CD4-positive, alpha-beta T cell (primary cell): ENCODE measurements at regions not wholly inside any gene's neighbourhood (a gene's known extent, or its start where the extent isn't known, plus 50 kb on each side); places are given as distances from the start of the nearest gene placed in this dataset.

Experiments
- ATAC-seq: fragments of 200-7000 bp; cut with Tn5 transposase; one replicate; pipeline ENCODE4 v1.10.0; 2022; ENCODE audit warnings: mild to moderate bottlenecking; ENCODE audit not compliant: poor library complexity
- CTCF ChIA-PET: fragments of 350-600 bp; sonication (Branson Sonifier 250); formaldehyde crosslinking; loops from one replicate; lab custom pipeline; 2021; ENCODE audit warnings: antibody characterized with exemption, inconsistent platforms; lab: Charles Lee
- POLR2A ChIA-PET: fragments of 350-600 bp; sonication (Branson Sonifier 250); formaldehyde crosslinking; loops from one replicate; lab custom pipeline; 2021; ENCODE audit warnings: antibody characterized with exemption, inconsistent platforms; lab: Charles Lee
- DNase-seq, 14 experiments: peaks; one replicate each; pipeline ENCODE4 v3.0.0-alpha.2; 2013 to 2020; ENCODE audit warnings: mixed read lengths in 2 of 14
- H3K27ac ChIP-seq, 2 donors: one replicate each; pipeline versions ENCODE4 v1.5.1 to v1.7.0; 2013; ENCODE audit warnings: low read length in 2 of 2, low read depth in 1 of 2, mild to moderate bottlenecking in 1 of 2
- H3K27me3 ChIP-seq, 2 experiments: 1 replicate in 1 of 2; 2 replicates in 1 of 2; pipeline versions ENCODE4 v1.6.1 to v1.7.0; 2013; ENCODE audit warnings: low read length in 2 of 2, control low read depth in 1 of 2, mild to moderate bottlenecking in 1 of 2, moderate library complexity in 1 of 2; ENCODE audit not compliant: insufficient read depth in 2 of 2, control insufficient read depth in 1 of 2
- H3K36me3 ChIP-seq: one replicate; pipeline ENCODE4 v1.6.1; 2013; ENCODE audit warnings: low read length, control low read depth; ENCODE audit not compliant: insufficient read depth
- H3K4me1 ChIP-seq: one replicate; pipeline ENCODE4 v1.6.1; 2013; ENCODE audit warnings: low read length, control low read depth; ENCODE audit not compliant: insufficient read depth
- H3K4me3 ChIP-seq: one replicate; pipeline ENCODE4 v1.5.1; 2013; ENCODE audit warnings: mild to moderate bottlenecking, low read length, moderate library complexity
- H3K9me3 ChIP-seq, 2 experiments: 1 replicate in 1 of 2; 2 replicates in 1 of 2; pipeline versions ENCODE4 v1.6.1 to v1.7.0; 2013; ENCODE audit warnings: low read length in 2 of 2, mild to moderate bottlenecking in 2 of 2, control low read depth in 1 of 2, moderate library complexity in 1 of 2; ENCODE audit not compliant: control insufficient read depth in 1 of 2, insufficient read depth in 1 of 2
- H3K27ac Mint-ChIP-seq: one replicate; pipeline ENCODE4 v1.8.0; 2020; ENCODE audit warnings: mixed read lengths
- H3K27me3 Mint-ChIP-seq: one replicate; pipeline ENCODE4 v1.8.0; 2021; ENCODE audit warnings: mixed read lengths
- H3K36me3 Mint-ChIP-seq: one replicate; pipeline ENCODE4 v1.8.0; 2021; ENCODE audit warnings: low read depth, mixed read lengths
- H3K4me1 Mint-ChIP-seq: one replicate; pipeline ENCODE4 v1.8.0; 2021; ENCODE audit warnings: low read depth, mixed read lengths
- H3K4me3 Mint-ChIP-seq: one replicate; pipeline ENCODE4 v1.8.0; 2020; ENCODE audit warnings: mild to moderate bottlenecking, mixed read lengths
- H3K9me3 Mint-ChIP-seq: one replicate; pipeline ENCODE4 v1.8.0; 2020; ENCODE audit warnings: mixed read lengths
- CTCF ChIP-seq: fragments of 200-600 bp; IDR thresholded peaks from one replicate; pipeline ENCODE4 v1.8.0; 2022; ENCODE audit warnings: antibody characterized with exemption, mild to moderate bottlenecking
- intact Hi-C, 2 experiments: fragments of 100-400 bp; cut with DNase I in 1 of 2; cut with micrococcal nuclease in 1 of 2; formaldehyde crosslinking; loops; one replicate each; pipeline versions ENCODE4 v1.15.1 to v1.9.0; 2023 to 2025; cut with DNase I, micrococcal nuclease

- ATAC-seq, result peak; percentile 69
- peak overlapping the region; percentile 4 for H3K4me3 Mint-ChIP-seq
- H3K9me3 Mint-ChIP-seq, result no peaks in the 10 kb centered on the region
- no peaks in the 10 kb centered on the region for H3K4me1 ChIP-seq
- POLR2A ChIA-PET, result no interaction called here
- H3K9me3 ChIP-seq, result no peaks in the 10 kb centered on the region
- H3K27me3 Mint-ChIP-seq, result no peaks in the 10 kb centered on the region
- no peak for TF ChIP-seq CTCF
- intact Hi-C loops, result no loop called here
- no peaks in the 10 kb centered on the region for H3K36me3 ChIP-seq
- peaks cover 32% of the 10 kb centered on the region for H3K4me1 Mint-ChIP-seq
- no peak overlapping the region for H3K27ac ChIP-seq
- peak overlapping the region; percentile 12 for H3K27ac Mint-ChIP-seq
- CTCF ChIA-PET, result no interaction called here
- H3K4me3 ChIP-seq, result no peak overlapping the region
- DNase-seq, result peak in 2 of 14 experiments; percentile 14 to 24
- no peaks in the 10 kb centered on the region for H3K27me3 ChIP-seq
- no peaks in the 10 kb centered on the region for H3K36me3 Mint-ChIP-seq
Observed at GRCh38 chr6:155970876-155971708, 515.5 kb upstream of the NOX3 start.

DNA sequence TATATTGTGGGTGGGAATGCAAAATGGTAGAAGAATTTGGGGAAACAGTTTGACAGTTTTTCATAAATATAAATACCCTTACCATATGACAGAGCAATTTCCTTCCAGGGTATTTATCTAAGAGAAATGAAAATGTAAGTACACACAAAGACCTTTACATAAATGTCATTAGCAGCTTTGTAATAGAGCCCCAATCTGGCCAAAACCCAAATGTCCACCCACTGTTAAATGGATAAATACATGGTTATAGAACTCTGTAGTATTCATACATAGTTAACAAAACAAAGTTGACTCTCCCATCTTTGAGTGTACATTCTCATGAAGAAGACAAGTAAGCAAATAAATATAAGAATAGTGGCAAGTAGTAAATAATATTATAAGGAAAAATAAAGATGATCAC lies 514.8 kb upstream of the NOX3 start:
- DNase-seq, result no peak
- H3K9me3 ChIP-seq, result no peaks in the 10 kb centered on the region
- H3K36me3 Mint-ChIP-seq, result no peaks in the 10 kb centered on the region
- ChIA-PET POLR2A (no interaction called here), CTCF (no interaction called here)
- intact Hi-C loops, result no loop called here
- no peak for ATAC-seq
- no peaks in the 10 kb centered on the region for H3K4me1 ChIP-seq
- peak overlapping the region; percentile 12 for H3K27ac Mint-ChIP-seq
- no peak overlapping the region for H3K27ac ChIP-seq
- TF ChIP-seq CTCF, result no peak
- H3K4me3 ChIP-seq, result no peak overlapping the region
- no peaks in the 10 kb centered on the region for H3K27me3 Mint-ChIP-seq
- no peak overlapping the region for H3K4me3 Mint-ChIP-seq
- H3K27me3 ChIP-seq, result no peaks in the 10 kb centered on the region
- H3K36me3 ChIP-seq, result no peaks in the 10 kb centered on the region
- H3K4me1 Mint-ChIP-seq, result peaks cover 32% of the 10 kb centered on the region
- no peaks in the 10 kb centered on the region for H3K9me3 Mint-ChIP-seq

GRCh38 chr6:155968921-155969320 lies 513.3 kb upstream of the NOX3 start:
- no peaks in the 10 kb centered on the region for H3K4me1 ChIP-seq
- no peaks in the 10 kb centered on the region for H3K27me3 ChIP-seq
- Mint-ChIP-seq H3K4me3 (no peak overlapping the region), H3K27me3 (no peaks in the 10 kb centered on the region), H3K27ac (no peak overlapping the region), H3K4me1 (peaks cover 30% of the 10 kb centered on the region), H3K9me3 (no peaks in the 10 kb centered on the region), H3K36me3 (no peaks in the 10 kb centered on the region)
- H3K4me3 ChIP-seq, result no peak overlapping the region
- H3K36me3 ChIP-seq, result no peaks in the 10 kb centered on the region
- no peak for ATAC-seq
- DNase-seq, result no peak
- intact Hi-C loops, result no loop called here
- no peak for TF ChIP-seq CTCF
- POLR2A ChIA-PET, result no interaction called here
- no peaks in the 10 kb centered on the region for H3K9me3 ChIP-seq
- CTCF ChIA-PET, result no interaction called here
- H3K27ac ChIP-seq, result no peak overlapping the region
